ENCODE measurements at regions not wholly inside any gene's neighbourhood (a gene's known extent, or its start where the extent isn't known, plus 50 kb on each side); places are given as distances from the start of the nearest gene placed in this dataset.

GRCh38 chr4:123832173-123833026 is 435.8 kb downstream of the SPRY1 start:
- CTCF ChIA-PET, result interaction anchor here (0.9 kb wide), 1 partner anchor 13 kb away, joined by 3 read pairs; no protein-coding TSS in a partner anchor
- DNase-seq (ENCODE audit: extremely low spot score), result no peak
- TF ChIP-seq CTCF (IDR thresholded peaks at IDR 0.05; ENCODE audit: control extremely low read depth, extremely low read depth, low read depth, missing control alignments), result no peak
- POLR2A ChIA-PET, result no interaction called here

GRCh38 chr4:123833171-123833643 is 436.6 kb downstream of the SPRY1 start:
- no peak for TF ChIP-seq CTCF (IDR thresholded peaks at IDR 0.05; ENCODE audit: control extremely low read depth, extremely low read depth, low read depth, missing control alignments)
- POLR2A ChIA-PET, result no interaction called here
- no peak for DNase-seq (ENCODE audit: extremely low spot score)
- CTCF ChIA-PET, result no interaction called here

- no peak for DNase-seq (ENCODE audit: extremely low spot score)
- ChIA-PET POLR2A (no interaction called here), CTCF (interaction anchor here (0.7 to 2.4 kb wide), 5 partner anchors 12 to 37 kb away, joined by 3 to 8 read pairs (median 5); no protein-coding TSS in a partner anchor)
- TF ChIP-seq CTCF (IDR thresholded peaks at IDR 0.05; ENCODE audit: control extremely low read depth, extremely low read depth, low read depth, missing control alignments), result no peak
These were observed 439.4 kb downstream of the SPRY1 start for GRCh38 chr4:123835831-123836590.

- TF ChIP-seq CTCF (IDR thresholded peaks at IDR 0.05; ENCODE audit: control extremely low read depth, extremely low read depth, low read depth, missing control alignments), result no peak
- CTCF ChIA-PET, result interaction anchor here (0.7 to 2.4 kb wide), 6 partner anchors 13 to 36 kb away, joined by 3 to 8 read pairs (median 4); no protein-coding TSS in a partner anchor
These were observed 440.4 kb downstream of the SPRY1 start for GRCh38 chr4:123836851-123837595.

GRCh38 chr4:123838474-123838873 is 441.9 kb downstream of the SPRY1 start:
- POLR2A ChIA-PET, result no interaction called here
- CTCF ChIA-PET, result interaction anchor here (1.6 to 1.7 kb wide), 2 partner anchors 9 to 14 kb away, joined by 3 to 5 read pairs; no protein-coding TSS in a partner anchor
- DNase-seq (ENCODE audit: extremely low spot score), result no peak
- TF ChIP-seq CTCF (IDR thresholded peaks at IDR 0.05; ENCODE audit: control extremely low read depth, extremely low read depth, low read depth, missing control alignments), result no peak

More at GRCh38 chr4:123836851-123837595, 440.4 kb downstream of the SPRY1 start:
- POLR2A ChIA-PET, result no interaction called here
- no peak for DNase-seq (ENCODE audit: extremely low spot score)

GRCh38 chr4:123840197-123840596 is 443.6 kb downstream of the SPRY1 start:
- DNase-seq (ENCODE audit: extremely low spot score), result no peak
- POLR2A ChIA-PET, result no interaction called here
- no peak for TF ChIP-seq CTCF (IDR thresholded peaks at IDR 0.05; ENCODE audit: control extremely low read depth, extremely low read depth, low read depth, missing control alignments)
- CTCF ChIA-PET, result no interaction called here
